HepG2 (cell line): ENCODE measurements at regions not wholly inside any gene's neighbourhood (a gene's known extent, or its start where the extent isn't known, plus 50 kb on each side); places are given as distances from the start of the nearest gene placed in this dataset.

ENCODE experiments used
- ATAC-seq: fragments of 200-7000 bp; cut with Tn5 transposase; 3 replicates; pipeline ENCODE4 v1.9.1; 2020; ENCODE audit warnings: mild to moderate bottlenecking, moderate library complexity
- BruUV-seq: library from RNA; stranded (reverse); fragments of 400-500 nt; replicated peaks from 2 replicates; lab custom pipeline; 2021; lab: Mats Ljungman, UMichigan
- CTCF ChIA-PET: fragments of 300-600 bp; formaldehyde crosslinking; extraction: SDS; loops from one replicate; lab custom pipeline; 2021; ENCODE audit warnings: low total read pairs, inconsistent platforms, low intra/inter-chr PET ratio; lab: Yijun Ruan, JAX
- POLR2A ChIA-PET: fragments of 350-600 bp; sonication (Branson Sonifier 250); formaldehyde crosslinking; loops from one replicate; lab custom pipeline; 2020; ENCODE audit warnings: antibody characterized with exemption, inconsistent platforms; lab: Yijun Ruan, JAX
- DNase-seq: peaks from one replicate; pipeline ENCODE4 v3.0.0-alpha.2; 2015; ENCODE audit warnings: low spot score
- FAIRE-seq: peaks from 3 replicates; lab custom pipeline; 2011; peaks lifted over from hg19 to GRCh38; lab: Jason Lieb, UNC
- H2AFZ ChIP-seq: one replicate; pipeline ENCODE4 v1.6.1; 2011; ENCODE audit warnings: low read length, inconsistent platforms
- H3K27ac ChIP-seq: fragments of 300-600 bp; 3 replicates; pipeline ENCODE4 v1.8.0; 2011; ENCODE audit warnings: mixed run types, mild to moderate bottlenecking, mixed read lengths, low read length, inconsistent platforms; ENCODE audit not compliant: insufficient read depth; ENCODE audit errors: extremely low read length
- H3K27me3 ChIP-seq, 2 experiments: fragments of 200-600 bp in 1 of 2; 2 replicates in 1 of 2; 3 replicates in 1 of 2; pipeline versions ENCODE4 v1.6.0 to v1.8.0; 2011; ENCODE audit warnings: low read length in 2 of 2, mild to moderate bottlenecking in 2 of 2, moderate library complexity in 2 of 2, inconsistent platforms in 1 of 2; ENCODE audit not compliant: insufficient read depth in 2 of 2, control insufficient read depth in 1 of 2
- H3K36me3 ChIP-seq, 2 experiments: fragments of 200-600 bp in 1 of 2; replicated peaks in 1 of 2; 2 replicates in 1 of 2; 3 replicates in 1 of 2; pipeline versions ENCODE4 v1.5.1 to v1.8.0; 2011; ENCODE audit warnings: low read length in 2 of 2, inconsistent platforms in 1 of 2; ENCODE audit not compliant: insufficient read depth in 2 of 2, control insufficient read depth in 1 of 2
- H3K4me1 ChIP-seq: 2 replicates; pipeline ENCODE4 v1.5.1; 2012; ENCODE audit warnings: low read length, inconsistent platforms; ENCODE audit not compliant: insufficient read depth
- H3K4me2 ChIP-seq: 2 replicates; pipeline ENCODE4 v1.6.0; 2011; ENCODE audit warnings: low read depth, low read length, inconsistent platforms
- H3K4me3 ChIP-seq, 3 experiments: fragments of 200-600 bp in 1 of 3; sonication (generic), shearing (Covaris generic) in 1 of 3; replicated peaks in 1 of 3; 2 replicates each; pipeline ENCODE4 v1.5.1; 2011 to 2016; ENCODE audit warnings: low read length in 3 of 3, inconsistent platforms in 2 of 3, low read depth in 2 of 3, mild to moderate bottlenecking in 2 of 3, control low read depth in 1 of 3, mixed read lengths in 1 of 3; ENCODE audit not compliant: insufficient read depth in 1 of 3
- H3K79me2 ChIP-seq: one replicate; pipeline ENCODE4 v1.6.1; 2011; ENCODE audit warnings: low read length, inconsistent platforms; ENCODE audit not compliant: insufficient read depth
- H3K9ac ChIP-seq: 2 replicates; pipeline ENCODE4 v1.6.0; 2011; ENCODE audit warnings: mild to moderate bottlenecking, low read depth, low read length, inconsistent platforms; ENCODE audit not compliant: insufficient read depth
- H3K9me3 ChIP-seq: 2 replicates; pipeline ENCODE4 v1.5.1; 2012; ENCODE audit warnings: mild to moderate bottlenecking, low read length
- H4K20me1 ChIP-seq: 2 replicates; pipeline ENCODE4 v1.6.0; 2011; ENCODE audit warnings: inconsistent platforms, mild to moderate bottlenecking, low read length, moderate library complexity; ENCODE audit not compliant: insufficient read depth
- ARID3A ChIP-seq: IDR thresholded peaks from 2 replicates; pipeline ENCODE4 v1.6.1; 2012; ENCODE audit warnings: low read depth, low read length, improper control_type of control experiment
- HNRNPL ChIP-seq: fragments of 200-400 bp; formaldehyde crosslinking; IDR thresholded peaks from 2 replicates; pipeline ENCODE4 v1.6.1; 2017; ENCODE audit warnings: mild to moderate bottlenecking, low read depth, low read length
- KDM1A ChIP-seq: IDR thresholded peaks from 2 replicates; pipeline ENCODE4 v1.6.1; 2016; ENCODE audit warnings: missing compliant biosample characterization
- MIER3 ChIP-seq: IDR thresholded peaks from 2 replicates; pipeline ENCODE4 v1.6.1; 2016; ENCODE audit warnings: missing compliant biosample characterization, borderline replicate concordance
- NCOA5 ChIP-seq: sonication (generic); formaldehyde crosslinking; IDR thresholded peaks from 2 replicates; pipeline ENCODE4 v1.4.0; 2020; ENCODE audit warnings: missing genetic modification reagents
- TOPORS ChIP-seq: sonication (generic); formaldehyde crosslinking; IDR thresholded peaks from 2 replicates; pipeline ENCODE4 v1.8.0; 2023; ENCODE audit warnings: mild to moderate bottlenecking, missing genetic modification reagents
- ZNF431 ChIP-seq: sonication (generic); formaldehyde crosslinking; IDR thresholded peaks from 2 replicates; pipeline ENCODE4 v1.9.0; 2022; ENCODE audit warnings: missing genetic modification reagents, low read depth, mild to moderate bottlenecking, borderline replicate concordance
- ZNF513 ChIP-seq: sonication (generic); formaldehyde crosslinking; conservative IDR thresholded peaks from 2 replicates; pipeline ENCODE4 v1.5.0; 2020; ENCODE audit warnings: missing genetic modification reagents
- ZNF570 ChIP-seq: sonication (generic); formaldehyde crosslinking; IDR thresholded peaks from 2 replicates; pipeline ENCODE4 v1.4.0; 2020; ENCODE audit warnings: mild to moderate bottlenecking, missing genetic modification reagents, borderline replicate concordance
- ZNF614 ChIP-seq: IDR thresholded peaks from 2 replicates; pipeline ENCODE4 v1.6.1; 2018; ENCODE audit warnings: missing biosample characterization, missing genetic modification reagents, inconsistent platforms, borderline replicate concordance
- ZNF619 ChIP-seq: sonication (generic); formaldehyde crosslinking; IDR thresholded peaks from 2 replicates; pipeline ENCODE4 v1.4.0; 2020; ENCODE audit warnings: mild to moderate bottlenecking, missing genetic modification reagents
- ZNF788 ChIP-seq: sonication (generic); formaldehyde crosslinking; IDR thresholded peaks from 2 replicates; pipeline ENCODE4 v1.5.0; 2020; ENCODE audit warnings: mild to moderate bottlenecking, missing genetic modification reagents, borderline replicate concordance
- ZNF792 ChIP-seq: IDR thresholded peaks from 2 replicates; pipeline ENCODE4 v1.6.1; 2016
- WGBS: methylation state at CpG from one replicate; pipeline ENCODE4 v1.1.6; 2017; ENCODE audit warnings: low lambda C conversion rate; 5-methylcytosine and 5-hydroxymethylcytosine counted together
- in situ Hi-C: cut with HindIII; loops from 2 replicates; pipeline ENCODE4 v1.10.0; 2017; ENCODE audit warnings: low pct_unique_long_range_greater_than_20kb; ENCODE audit not compliant: extremely low pct_ligation_motif_present
- intact Hi-C: fragments of 100-400 bp; cut with micrococcal nuclease; formaldehyde crosslinking; loops from one replicate; pipeline ENCODE4 v1.10.0; 2022; ENCODE audit not compliant: unreplicated experiment

GRCh38 chr18:73292156-73292555 is 424.4 kb upstream of the NETO1 start:
- H2AFZ ChIP-seq: no peak overlapping the region
- H3K79me2 ChIP-seq: no peaks in the 10 kb centered on the region
- H3K27ac ChIP-seq: no peak overlapping the region
- TF ChIP-seq ZNF570 (no peak), ZNF614 (CRISPR knock-in tag) (no peak), ZNF788 (CRISPR knock-in tag) (no peak), KDM1A (no peak), TOPORS (CRISPR knock-in tag) (no peak), ZNF792 (no peak), ZNF619 (no peak), ARID3A (no peak), ZNF513 (no peak), ZNF431 (CRISPR knock-in tag) (no peak), NCOA5 (CRISPR knock-in tag) (no peak), MIER3 (CRISPR knock-in tag) (no peak), HNRNPL (no peak)
- FAIRE-seq (no peak), DNase-seq (no peak), ATAC-seq (no peak)
- no peak overlapping the region for H3K9ac ChIP-seq
- H3K9me3 ChIP-seq: no peaks in the 10 kb centered on the region
- no TSS peak for BruUV-seq
- no peak overlapping the region for H3K4me3 ChIP-seq
- CTCF ChIA-PET: no interaction called here
- no peaks in the 10 kb centered on the region for H4K20me1 ChIP-seq
- in situ Hi-C loops: no loop called here
- no peaks in the 10 kb centered on the region; a peak in 1 of 5 replicates for H3K27me3 ChIP-seq
- no peak overlapping the region for H3K4me2 ChIP-seq
- H3K36me3 ChIP-seq: no peaks in the 10 kb centered on the region
- intact Hi-C loops: no loop called here
- no peaks in the 10 kb centered on the region for H3K4me1 ChIP-seq
- 2% methylated on average over 4 of the region's 4 CpGs for WGBS
- POLR2A ChIA-PET: no interaction called here
